Fibroblast of skin of left biceps (primary cell): ENCODE measurements at regions not wholly inside any gene's neighbourhood (a gene's known extent, or its start where the extent isn't known, plus 50 kb on each side); places are given as distances from the start of the nearest gene placed in this dataset.

Source experiments
- DNase-seq, 2 experiments: peaks; one replicate each; pipeline ENCODE4 v3.0.0-alpha.2; 2013; ENCODE audit warnings: low read depth in 2 of 2

- no peak for DNase-seq
These were observed 97.6 kb upstream of the SLITRK6 start for GRCh38 chr13:85896516-85897450.

- no peak for DNase-seq
These were observed 88.2 kb upstream of the SLITRK6 start for GRCh38 chr13:85887406-85887805.

DNA sequence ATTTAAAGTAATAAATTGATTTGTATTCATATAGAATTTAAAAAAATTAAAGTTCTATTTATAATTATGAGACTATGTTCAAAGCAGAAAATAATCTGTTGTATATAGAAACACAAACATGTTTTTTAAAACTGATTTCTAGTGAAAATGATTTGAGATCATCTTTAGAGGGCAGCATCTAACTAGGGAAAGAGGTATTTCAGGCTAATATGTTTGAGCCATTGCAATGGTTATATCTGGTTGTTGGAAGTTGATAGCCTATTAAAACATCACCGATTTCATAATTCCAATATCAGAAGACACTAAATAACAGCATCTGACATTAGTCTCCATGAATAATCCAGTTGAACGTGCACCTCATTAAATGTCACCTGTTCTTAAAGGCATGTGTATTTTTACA lies 79.8 kb upstream of the SLITRK6 start:
- no peak for DNase-seq

- no peak for DNase-seq
These were observed 65.8 kb upstream of the SLITRK6 start for GRCh38 chr13:85864963-85865530.

DNA sequence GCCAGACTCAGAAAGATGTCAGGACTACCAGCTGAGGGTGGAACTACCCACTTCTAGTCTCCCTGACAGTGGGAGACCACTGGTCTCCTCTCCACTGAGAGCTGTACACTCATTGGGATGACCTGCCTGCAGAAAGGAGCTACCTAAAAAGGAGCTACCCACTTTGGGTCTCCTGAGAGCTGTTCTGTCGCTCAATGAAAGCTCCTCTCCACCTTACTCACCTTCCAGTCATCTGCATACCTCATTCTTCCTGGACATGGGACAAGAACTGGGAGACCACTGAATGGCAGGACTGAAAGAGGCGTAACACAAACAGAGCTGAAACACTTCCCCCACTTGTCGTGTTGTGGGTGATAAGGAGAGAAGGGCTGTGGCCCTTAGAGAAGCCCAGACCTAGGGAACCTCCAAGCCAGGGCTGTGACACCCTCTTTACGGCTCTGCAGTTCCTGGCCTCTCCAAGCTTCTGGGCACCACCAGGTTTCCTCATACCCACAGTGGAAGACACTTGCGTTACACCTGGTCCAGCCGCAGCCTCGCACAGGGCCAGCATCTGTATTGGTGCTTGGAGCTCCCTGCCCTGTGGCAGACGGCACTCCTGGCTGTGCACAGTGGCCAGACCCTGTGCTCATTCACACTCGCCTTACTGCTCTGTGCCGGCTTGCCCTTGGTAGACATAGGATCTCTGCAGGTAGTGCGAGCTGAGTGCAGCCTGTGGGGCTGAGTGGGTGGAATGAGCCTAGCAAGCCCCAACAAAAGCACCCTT lies 54.9 kb upstream of the SLITRK6 start:
- DNase-seq, result no peak

DNA sequence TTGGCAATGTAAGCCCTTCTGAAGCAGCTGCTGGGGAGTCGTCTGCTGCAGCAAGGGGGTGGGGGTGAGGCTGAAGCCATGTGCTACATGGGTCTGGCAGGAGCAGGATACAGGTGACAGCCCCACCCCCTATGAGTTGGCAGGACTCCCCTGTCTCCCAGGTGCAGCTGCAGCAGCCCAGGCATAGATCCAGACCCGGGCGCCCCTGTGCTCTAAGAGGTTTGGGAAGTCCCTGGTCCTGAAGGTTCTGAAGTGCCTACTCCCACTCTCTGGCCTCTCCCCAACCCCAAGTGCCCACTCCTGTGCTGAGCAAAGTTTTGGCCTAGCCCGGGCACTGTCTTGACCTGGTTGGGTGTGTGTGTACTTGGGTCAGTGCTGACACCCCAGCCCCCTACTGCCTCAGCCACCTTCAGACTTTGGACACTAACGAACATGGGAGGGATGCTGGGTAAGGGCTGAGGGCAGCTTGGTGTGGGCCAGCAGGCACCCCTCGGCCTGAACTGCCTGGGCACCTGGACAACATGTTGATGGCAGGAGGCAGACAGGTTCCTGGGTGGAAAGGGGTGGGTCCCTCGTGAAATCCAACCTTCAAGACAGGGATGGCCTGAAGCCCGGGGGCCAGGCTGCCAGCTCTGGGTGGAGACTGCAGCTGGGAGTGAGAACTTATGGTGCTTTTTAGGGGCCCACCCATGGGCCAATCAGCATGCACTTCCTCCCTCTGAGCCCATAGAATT lies 54.1 kb upstream of the SLITRK6 start:
- no peak for DNase-seq
